Endothelial cell of umbilical vein (primary cell): ENCODE measurements at regions not wholly inside any gene's neighbourhood (a gene's known extent, or its start where the extent isn't known, plus 50 kb on each side); places are given as distances from the start of the nearest gene placed in this dataset.

Experiments used
- BruUV-seq: library from RNA; stranded (reverse); fragments of 400-500 nt; replicated peaks from 2 replicates; lab custom pipeline; 2021; lab: Mats Ljungman, UMichigan
- CTCF ChIA-PET: fragments of 300-600, 350-600 bp; sonication (Branson Sonifier 250); formaldehyde crosslinking; loops from one replicate; lab custom pipeline; 2021; ENCODE audit warnings: antibody characterized with exemption, inconsistent platforms; lab: Charles Lee
- POLR2A ChIA-PET: fragments of 300-600, 350-600 bp; sonication (Branson Sonifier 250); formaldehyde crosslinking; loops from one replicate; lab custom pipeline; 2021; ENCODE audit warnings: antibody characterized with exemption, inconsistent platforms; lab: Charles Lee
- DNase-seq: peaks from one replicate; pipeline ENCODE4 v3.0.0-alpha.2; 2011; ENCODE audit warnings: low read depth, low spot score
- FAIRE-seq: peaks from 2 replicates; lab custom pipeline; 2011; peaks lifted over from hg19 to GRCh38; lab: Jason Lieb, UNC
- H2AFZ ChIP-seq: 2 replicates; pipeline ENCODE4 v1.6.0; 2012; ENCODE audit warnings: low read depth, low read length, control low read depth, inconsistent platforms
- H3K27ac ChIP-seq: 2 replicates; pipeline ENCODE4 v1.5.1; 2011; ENCODE audit warnings: low read depth, mild to moderate bottlenecking, control low read depth, low read length, moderate library complexity; ENCODE audit not compliant: insufficient read depth
- H3K27me3 ChIP-seq, 2 experiments: 2 replicates each; pipeline versions ENCODE4 v1.6.0 to v1.6.1; 2011; ENCODE audit warnings: low read length in 2 of 2, mixed read lengths in 1 of 2; ENCODE audit not compliant: control insufficient read depth in 2 of 2, insufficient read depth in 2 of 2
- H3K36me3 ChIP-seq, 2 experiments: 2 replicates in 1 of 2; 3 replicates in 1 of 2; pipeline ENCODE4 v1.5.1; 2011; ENCODE audit warnings: low read length in 2 of 2, mild to moderate bottlenecking in 1 of 2, moderate library complexity in 1 of 2; ENCODE audit not compliant: control insufficient read depth in 2 of 2, insufficient read depth in 2 of 2; ENCODE audit errors: extremely low read depth in 1 of 2
- H3K4me1 ChIP-seq: 3 replicates; pipeline ENCODE4 v1.5.1; 2011; ENCODE audit warnings: mild to moderate bottlenecking, low read length; ENCODE audit not compliant: control insufficient read depth, insufficient read depth; ENCODE audit errors: extremely low read depth
- H3K4me2 ChIP-seq: 2 replicates; pipeline ENCODE4 v1.6.1; 2011; ENCODE audit warnings: low read length, control low read depth, mixed read lengths; ENCODE audit not compliant: insufficient read depth
- H3K4me3 ChIP-seq, 3 experiments: fragments of 200-600 bp in 1 of 3; sonication (generic), shearing (Covaris generic) in 1 of 3; replicated peaks in 1 of 3; 2 replicates each; pipeline ENCODE4 v1.5.1; 2011 to 2016; ENCODE audit warnings: control low read depth in 3 of 3, low read length in 3 of 3, mild to moderate bottlenecking in 2 of 3, inconsistent platforms in 1 of 3, low read depth in 1 of 3, moderate library complexity in 1 of 3; ENCODE audit not compliant: insufficient read depth in 1 of 3
- H3K79me2 ChIP-seq: 2 replicates; pipeline ENCODE4 v1.6.0; 2012; ENCODE audit warnings: low read length, inconsistent platforms; ENCODE audit not compliant: control insufficient read depth, insufficient read depth
- H3K9ac ChIP-seq: replicated peaks from 2 replicates; pipeline ENCODE3; 2011; ENCODE audit warnings: low read length, control low read depth; ENCODE audit not compliant: insufficient read depth; ENCODE audit errors: extremely low read depth
- H3K9me1 ChIP-seq: replicated peaks from 3 replicates; pipeline ENCODE4 v1.6.0; 2011; ENCODE audit warnings: mild to moderate bottlenecking, low read length; ENCODE audit not compliant: control insufficient read depth, insufficient read depth; ENCODE audit errors: extremely low read depth
- H3K9me3 ChIP-seq: replicated peaks from 2 replicates; pipeline ENCODE4 v1.5.1; 2012; ENCODE audit warnings: low read length, inconsistent platforms; ENCODE audit not compliant: control insufficient read depth, insufficient read depth
- H4K20me1 ChIP-seq: replicated peaks from 2 replicates; pipeline ENCODE3; 2011; ENCODE audit warnings: mild to moderate bottlenecking, low read length; ENCODE audit not compliant: control insufficient read depth, insufficient read depth; ENCODE audit errors: extremely low read depth
- EZH2 ChIP-seq: IDR thresholded peaks from 2 replicates; pipeline ENCODE4 v1.6.1; 2012; ENCODE audit warnings: borderline replicate concordance, low read depth, mild to moderate bottlenecking, moderate library complexity, low read length, inconsistent platforms; ENCODE audit not compliant: severe bottlenecking
- FOS ChIP-seq: IDR thresholded peaks from 2 replicates; pipeline ENCODE4 v1.6.1; 2011; ENCODE audit warnings: mild to moderate bottlenecking, low read length, moderate library complexity, borderline replicate concordance; ENCODE audit not compliant: insufficient read depth
- GATA2 ChIP-seq: IDR thresholded peaks from 2 replicates; pipeline ENCODE4 v1.7.0; 2011; ENCODE audit warnings: low read depth, mild to moderate bottlenecking, moderate library complexity, mixed read lengths, low read length; ENCODE audit not compliant: insufficient read length, insufficient read depth
- JUN ChIP-seq: IDR thresholded peaks from 2 replicates; pipeline ENCODE4 v1.6.1; 2011; ENCODE audit warnings: borderline replicate concordance, low read depth; ENCODE audit not compliant: insufficient read length, insufficient read depth
- MYC ChIP-seq: IDR thresholded peaks from one replicate; pipeline ENCODE4 v1.6.1; 2011; ENCODE audit warnings: mild to moderate bottlenecking, low read depth, low read length
- POLR2A ChIP-seq: IDR thresholded peaks from 2 replicates; pipeline ENCODE4 v1.6.1; 2012; ENCODE audit warnings: low read depth, mild to moderate bottlenecking, control low read depth, low read length
- POLR2AphosphoS5 ChIP-seq: IDR thresholded peaks from 2 replicates; pipeline ENCODE4 v1.6.1; 2012; ENCODE audit warnings: low read depth, mild to moderate bottlenecking, control low read depth, low read length, moderate library complexity; ENCODE audit not compliant: insufficient read depth
- dilution Hi-C: fragments of 300-500 bp; cut with MboI; formaldehyde crosslinking; loops from one replicate; pipeline ENCODE4 v1.15.0; 2019; ENCODE audit warnings: low sequenced_read_pairs; ENCODE audit not compliant: extremely low pct_ligation_motif_present
- intact Hi-C: fragments of 100-400 bp; cut with micrococcal nuclease; formaldehyde crosslinking; loops from one replicate; pipeline ENCODE4 v1.10.0; 2022
- TF ChIP-seq, protein P1 (sequence below): IDR thresholded peaks from 2 replicates; pipeline ENCODE4 v1.6.1; 2011; ENCODE audit not compliant: insufficient read depth, insufficient read length
- TF ChIP-seq, protein P2 (sequence below), 2 donors: IDR thresholded peaks; 1 replicate in 1 of 2; 2 replicates in 1 of 2; pipeline ENCODE4 v1.5.1; 2011; ENCODE audit warnings: low read length in 2 of 2, mild to moderate bottlenecking in 2 of 2, moderate library complexity in 2 of 2, control low read depth in 1 of 2, inconsistent platforms in 1 of 2, low read depth in 1 of 2; ENCODE audit not compliant: insufficient read depth in 1 of 2; ENCODE audit errors: extremely low read depth in 1 of 2

- Histone ChIP-seq H3K4me1 (no peaks in the 10 kb centered on the region), H3K9me3 (no peaks in the 10 kb centered on the region), H3K27ac (no peak overlapping the region), H3K79me2 (no peaks in the 10 kb centered on the region), H3K4me2 (no peak overlapping the region), H3K36me3 (no peaks in the 10 kb centered on the region), H3K4me3 (no peak overlapping the region), H3K9ac (no peak overlapping the region), H3K9me1 (no peaks in the 10 kb centered on the region), H3K27me3 (no peaks in the 10 kb centered on the region), H2AFZ (no peak overlapping the region), H4K20me1 (no peaks in the 10 kb centered on the region)
- intact Hi-C loops (no loop called here), dilution Hi-C loops (no loop called here)
- no peak for TF ChIP-seq POLR2A
- no peak for TF ChIP-seq JUN
- ChIA-PET CTCF (no interaction called here), POLR2A (no interaction called here)
- no TSS peak for BruUV-seq
- FAIRE-seq (no peak), DNase-seq (no peak)
Measured at GRCh38 chr10:52999258-52999657, 226.7 kb upstream of the MBL2 start.

- FAIRE-seq (no peak), DNase-seq (no peak)
- H3K9me3 ChIP-seq, result no peaks in the 10 kb centered on the region
- no peaks in the 10 kb centered on the region for H3K36me3 ChIP-seq
- dilution Hi-C loops (no loop called here), intact Hi-C loops (no loop called here)
- no peaks in the 10 kb centered on the region for H4K20me1 ChIP-seq
- ChIA-PET POLR2A (no interaction called here), CTCF (interaction anchor here (0.6 kb wide), 1 partner anchor 81 kb away, joined by 3 read pairs; no protein-coding TSS in a partner anchor)
- BruUV-seq, result no TSS peak
- no peaks in the 10 kb centered on the region for H3K4me1 ChIP-seq
- no peak overlapping the region for H3K4me3 ChIP-seq
- H3K9me1 ChIP-seq, result no peaks in the 10 kb centered on the region
- H3K27me3 ChIP-seq, result no peaks in the 10 kb centered on the region
- H3K79me2 ChIP-seq, result no peaks in the 10 kb centered on the region
- H2AFZ ChIP-seq, result no peak overlapping the region
- TF ChIP-seq POLR2AphosphoS5 (no peak), POLR2A (no peak), MYC (no peak), FOS (no peak), EZH2 (no peak), GATA2 (no peak), JUN (no peak)
- TF ChIP-seq, protein P1, sequence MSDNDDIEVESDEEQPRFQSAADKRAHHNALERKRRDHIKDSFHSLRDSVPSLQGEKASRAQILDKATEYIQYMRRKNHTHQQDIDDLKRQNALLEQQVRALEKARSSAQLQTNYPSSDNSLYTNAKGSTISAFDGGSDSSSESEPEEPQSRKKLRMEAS, result no peak
- TF ChIP-seq, protein P2, sequence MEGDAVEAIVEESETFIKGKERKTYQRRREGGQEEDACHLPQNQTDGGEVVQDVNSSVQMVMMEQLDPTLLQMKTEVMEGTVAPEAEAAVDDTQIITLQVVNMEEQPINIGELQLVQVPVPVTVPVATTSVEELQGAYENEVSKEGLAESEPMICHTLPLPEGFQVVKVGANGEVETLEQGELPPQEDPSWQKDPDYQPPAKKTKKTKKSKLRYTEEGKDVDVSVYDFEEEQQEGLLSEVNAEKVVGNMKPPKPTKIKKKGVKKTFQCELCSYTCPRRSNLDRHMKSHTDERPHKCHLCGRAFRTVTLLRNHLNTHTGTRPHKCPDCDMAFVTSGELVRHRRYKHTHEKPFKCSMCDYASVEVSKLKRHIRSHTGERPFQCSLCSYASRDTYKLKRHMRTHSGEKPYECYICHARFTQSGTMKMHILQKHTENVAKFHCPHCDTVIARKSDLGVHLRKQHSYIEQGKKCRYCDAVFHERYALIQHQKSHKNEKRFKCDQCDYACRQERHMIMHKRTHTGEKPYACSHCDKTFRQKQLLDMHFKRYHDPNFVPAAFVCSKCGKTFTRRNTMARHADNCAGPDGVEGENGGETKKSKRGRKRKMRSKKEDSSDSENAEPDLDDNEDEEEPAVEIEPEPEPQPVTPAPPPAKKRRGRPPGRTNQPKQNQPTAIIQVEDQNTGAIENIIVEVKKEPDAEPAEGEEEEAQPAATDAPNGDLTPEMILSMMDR (IDR thresholded peaks at IDR 0.05; ENCODE audit: extremely low read depth in 1 of 2, insufficient read depth in 1 of 2, low read depth in 1 of 2, low read length in 2 of 2), result no peak
- no peak overlapping the region for H3K4me2 ChIP-seq
- no peak overlapping the region for H3K9ac ChIP-seq
- no peak overlapping the region for H3K27ac ChIP-seq
Measured at GRCh38 chr10:52997007-52997406, 224.4 kb upstream of the MBL2 start.
